GM23338 (cell line): ENCODE measurements at regions not wholly inside any gene's neighbourhood (a gene's known extent, or its start where the extent isn't known, plus 50 kb on each side); places are given as distances from the start of the nearest gene placed in this dataset.

Experiments used
- CREB1 ChIP-seq: fragments of 250-450 bp; sonication (Bioruptor Pico); IDR thresholded peaks from 2 replicates; pipeline ENCODE4 v1.5.0; 2020; ENCODE audit warnings: low read depth, mild to moderate bottlenecking, moderate library complexity
- EZH2 ChIP-seq: fragments of 200-600 bp; sonication (generic); IDR thresholded peaks from one replicate; pipeline ENCODE4 v1.8.0; 2017; ENCODE audit warnings: antibody characterized with exemption, mild to moderate bottlenecking, low read depth; ENCODE audit not compliant: unreplicated experiment
- EZH2phosphoT487 ChIP-seq: fragments of 200-600 bp; sonication (generic); IDR thresholded peaks from one replicate; pipeline ENCODE4 v1.8.1; 2018; ENCODE audit warnings: antibody characterized with exemption; ENCODE audit not compliant: unreplicated experiment
- JUNB ChIP-seq: IDR thresholded peaks from one replicate; pipeline ENCODE4 v1.6.1; 2016; ENCODE audit warnings: antibody characterized with exemption; ENCODE audit not compliant: unreplicated experiment
- NANOG ChIP-seq: IDR thresholded peaks from 2 replicates; pipeline ENCODE4 v1.6.1; 2016; ENCODE audit warnings: antibody characterized with exemption, borderline replicate concordance
- POLR2AphosphoS5 ChIP-seq: IDR thresholded peaks from 2 replicates; pipeline ENCODE4 v1.6.1; 2016; ENCODE audit warnings: antibody characterized with exemption, low read depth
- STAT1 ChIP-seq: IDR thresholded peaks from one replicate; pipeline ENCODE4 v1.6.1; 2016; ENCODE audit warnings: antibody characterized with exemption; ENCODE audit not compliant: unreplicated experiment
- ZNF114 ChIP-seq: fragments of 250-450 bp; sonication (Bioruptor Pico); IDR thresholded peaks from 2 replicates; pipeline ENCODE4 v1.5.0; 2020; ENCODE audit warnings: mild to moderate bottlenecking, moderate library complexity
- ZNF331 ChIP-seq: fragments of 250-450 bp; sonication (Bioruptor Pico); IDR thresholded peaks from 2 replicates; pipeline ENCODE4 v1.5.0; 2020; ENCODE audit warnings: low read depth, mild to moderate bottlenecking, moderate library complexity
- ZNF462 ChIP-seq: fragments of 250-450 bp; sonication (Bioruptor Pico); IDR thresholded peaks from 2 replicates; pipeline ENCODE4 v1.5.0; 2020; ENCODE audit warnings: mild to moderate bottlenecking, moderate library complexity
- TF ChIP-seq, protein P1 (sequence below), 2 experiments: fragments of 200-600 bp in 1 of 2; sonication (generic) in 1 of 2; conservative IDR thresholded peaks; 2 replicates each; pipeline versions ENCODE4 v1.5.1 to v1.6.1; 2016 to 2017; ENCODE audit warnings: antibody characterized with exemption in 2 of 2, low read depth in 2 of 2, mild to moderate bottlenecking in 2 of 2, moderate library complexity in 1 of 2
- TF ChIP-seq, protein P2 (sequence below): IDR thresholded peaks from one replicate; pipeline ENCODE4 v1.6.1; 2018; ENCODE audit warnings: antibody characterized with exemption; ENCODE audit not compliant: unreplicated experiment
- TF ChIP-seq, protein P3 (sequence below): IDR thresholded peaks from 2 replicates; pipeline ENCODE4 v1.6.1; 2016; ENCODE audit warnings: antibody characterized with exemption

GRCh38 chr1:93813076-93813475 is 65.9 kb downstream of the DNTTIP2 start:
- TF ChIP-seq, protein P1, sequence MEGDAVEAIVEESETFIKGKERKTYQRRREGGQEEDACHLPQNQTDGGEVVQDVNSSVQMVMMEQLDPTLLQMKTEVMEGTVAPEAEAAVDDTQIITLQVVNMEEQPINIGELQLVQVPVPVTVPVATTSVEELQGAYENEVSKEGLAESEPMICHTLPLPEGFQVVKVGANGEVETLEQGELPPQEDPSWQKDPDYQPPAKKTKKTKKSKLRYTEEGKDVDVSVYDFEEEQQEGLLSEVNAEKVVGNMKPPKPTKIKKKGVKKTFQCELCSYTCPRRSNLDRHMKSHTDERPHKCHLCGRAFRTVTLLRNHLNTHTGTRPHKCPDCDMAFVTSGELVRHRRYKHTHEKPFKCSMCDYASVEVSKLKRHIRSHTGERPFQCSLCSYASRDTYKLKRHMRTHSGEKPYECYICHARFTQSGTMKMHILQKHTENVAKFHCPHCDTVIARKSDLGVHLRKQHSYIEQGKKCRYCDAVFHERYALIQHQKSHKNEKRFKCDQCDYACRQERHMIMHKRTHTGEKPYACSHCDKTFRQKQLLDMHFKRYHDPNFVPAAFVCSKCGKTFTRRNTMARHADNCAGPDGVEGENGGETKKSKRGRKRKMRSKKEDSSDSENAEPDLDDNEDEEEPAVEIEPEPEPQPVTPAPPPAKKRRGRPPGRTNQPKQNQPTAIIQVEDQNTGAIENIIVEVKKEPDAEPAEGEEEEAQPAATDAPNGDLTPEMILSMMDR (conservative IDR thresholded peaks at IDR 0.05; ENCODE audit: low read depth in 2 of 2), result no peak; a peak in 1 of 4 replicates
- TF ChIP-seq EZH2, result no peak
- TF ChIP-seq, protein P2, sequence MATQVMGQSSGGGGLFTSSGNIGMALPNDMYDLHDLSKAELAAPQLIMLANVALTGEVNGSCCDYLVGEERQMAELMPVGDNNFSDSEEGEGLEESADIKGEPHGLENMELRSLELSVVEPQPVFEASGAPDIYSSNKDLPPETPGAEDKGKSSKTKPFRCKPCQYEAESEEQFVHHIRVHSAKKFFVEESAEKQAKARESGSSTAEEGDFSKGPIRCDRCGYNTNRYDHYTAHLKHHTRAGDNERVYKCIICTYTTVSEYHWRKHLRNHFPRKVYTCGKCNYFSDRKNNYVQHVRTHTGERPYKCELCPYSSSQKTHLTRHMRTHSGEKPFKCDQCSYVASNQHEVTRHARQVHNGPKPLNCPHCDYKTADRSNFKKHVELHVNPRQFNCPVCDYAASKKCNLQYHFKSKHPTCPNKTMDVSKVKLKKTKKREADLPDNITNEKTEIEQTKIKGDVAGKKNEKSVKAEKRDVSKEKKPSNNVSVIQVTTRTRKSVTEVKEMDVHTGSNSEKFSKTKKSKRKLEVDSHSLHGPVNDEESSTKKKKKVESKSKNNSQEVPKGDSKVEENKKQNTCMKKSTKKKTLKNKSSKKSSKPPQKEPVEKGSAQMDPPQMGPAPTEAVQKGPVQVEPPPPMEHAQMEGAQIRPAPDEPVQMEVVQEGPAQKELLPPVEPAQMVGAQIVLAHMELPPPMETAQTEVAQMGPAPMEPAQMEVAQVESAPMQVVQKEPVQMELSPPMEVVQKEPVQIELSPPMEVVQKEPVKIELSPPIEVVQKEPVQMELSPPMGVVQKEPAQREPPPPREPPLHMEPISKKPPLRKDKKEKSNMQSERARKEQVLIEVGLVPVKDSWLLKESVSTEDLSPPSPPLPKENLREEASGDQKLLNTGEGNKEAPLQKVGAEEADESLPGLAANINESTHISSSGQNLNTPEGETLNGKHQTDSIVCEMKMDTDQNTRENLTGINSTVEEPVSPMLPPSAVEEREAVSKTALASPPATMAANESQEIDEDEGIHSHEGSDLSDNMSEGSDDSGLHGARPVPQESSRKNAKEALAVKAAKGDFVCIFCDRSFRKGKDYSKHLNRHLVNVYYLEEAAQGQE, result no peak
- TF ChIP-seq POLR2AphosphoS5, result no peak
- TF ChIP-seq EZH2phosphoT487, result no peak
- no peak for TF ChIP-seq STAT1
- TF ChIP-seq JUNB, result no peak
- TF ChIP-seq, protein P3, sequence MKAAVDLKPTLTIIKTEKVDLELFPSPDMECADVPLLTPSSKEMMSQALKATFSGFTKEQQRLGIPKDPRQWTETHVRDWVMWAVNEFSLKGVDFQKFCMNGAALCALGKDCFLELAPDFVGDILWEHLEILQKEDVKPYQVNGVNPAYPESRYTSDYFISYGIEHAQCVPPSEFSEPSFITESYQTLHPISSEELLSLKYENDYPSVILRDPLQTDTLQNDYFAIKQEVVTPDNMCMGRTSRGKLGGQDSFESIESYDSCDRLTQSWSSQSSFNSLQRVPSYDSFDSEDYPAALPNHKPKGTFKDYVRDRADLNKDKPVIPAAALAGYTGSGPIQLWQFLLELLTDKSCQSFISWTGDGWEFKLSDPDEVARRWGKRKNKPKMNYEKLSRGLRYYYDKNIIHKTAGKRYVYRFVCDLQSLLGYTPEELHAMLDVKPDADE, result no peak
- TF ChIP-seq ZNF114, result no peak
- TF ChIP-seq ZNF462 (CRISPR knock-in tag), result no peak
- TF ChIP-seq CREB1 (CRISPR knock-in tag), result no peak
- TF ChIP-seq NANOG, result no peak
- TF ChIP-seq ZNF331 (CRISPR knock-in tag), result no peak
